GM23248 (cell line): ENCODE measurements at regions not wholly inside any gene's neighbourhood (a gene's known extent, or its start where the extent isn't known, plus 50 kb on each side); places are given as distances from the start of the nearest gene placed in this dataset.

ENCODE experiments used
- DNase-seq: peaks from one replicate; pipeline ENCODE4 v3.0.0-alpha.2; 2015
- H2AFZ ChIP-seq: fragments of 200-600 bp; sonication (generic); 2 replicates; pipeline ENCODE4 v1.6.1; 2016; ENCODE audit warnings: antibody characterized with exemption
- H3F3A ChIP-seq: fragments of 200-600 bp; sonication (generic); 2 replicates; pipeline ENCODE4 v1.6.1; 2016; ENCODE audit warnings: mild to moderate bottlenecking, antibody characterized with exemption, mixed run types; ENCODE audit not compliant: insufficient read depth
- H3K27ac ChIP-seq: fragments of 200-600 bp; sonication (generic); 2 replicates; pipeline ENCODE4 v1.5.1; 2016; ENCODE audit warnings: mild to moderate bottlenecking
- H3K27me3 ChIP-seq: fragments of 200-600 bp; sonication (generic); replicated peaks from 2 replicates; pipeline ENCODE4 v1.6.1; 2016; ENCODE audit warnings: mild to moderate bottlenecking; ENCODE audit not compliant: insufficient read depth
- H3K36me3 ChIP-seq: fragments of 200-600 bp; sonication (generic); 2 replicates; pipeline ENCODE4 v1.6.1; 2016; ENCODE audit warnings: low read depth, mild to moderate bottlenecking
- H3K4me1 ChIP-seq: fragments of 200-600 bp; sonication (generic); 2 replicates; pipeline ENCODE4 v1.6.1; 2016; ENCODE audit warnings: mild to moderate bottlenecking; ENCODE audit not compliant: insufficient read depth
- H3K4me2 ChIP-seq: fragments of 200-600 bp; sonication (generic); one replicate; pipeline ENCODE4 v1.6.1; 2016; ENCODE audit warnings: mild to moderate bottlenecking; ENCODE audit not compliant: unreplicated experiment
- H3K4me3 ChIP-seq: fragments of 200-600 bp; sonication (generic); 2 replicates; pipeline ENCODE4 v1.5.1; 2016; ENCODE audit warnings: mild to moderate bottlenecking
- H3K79me2 ChIP-seq: fragments of 200-600 bp; sonication (generic); 2 replicates; pipeline ENCODE4 v1.6.1; 2016; ENCODE audit warnings: mild to moderate bottlenecking; ENCODE audit not compliant: insufficient read depth
- H3K9ac ChIP-seq: fragments of 200-600 bp; sonication (generic); 2 replicates; pipeline ENCODE4 v1.6.1; 2016; ENCODE audit warnings: mild to moderate bottlenecking
- H3K9me2 ChIP-seq: fragments of 200-600 bp; sonication (generic); 2 replicates; pipeline ENCODE4 v1.6.1; 2016; ENCODE audit warnings: mixed run types, mild to moderate bottlenecking, moderate library complexity; ENCODE audit not compliant: insufficient read depth
- H3K9me3 ChIP-seq: fragments of 200-600 bp; sonication (generic); one replicate; pipeline ENCODE4 v1.6.1; 2017; ENCODE audit warnings: low read depth
- H4K20me1 ChIP-seq: fragments of 200-600 bp; sonication (generic); 2 replicates; pipeline ENCODE4 v1.6.0; 2016; ENCODE audit not compliant: insufficient read depth
- EZH2 ChIP-seq: fragments of 200-600 bp; sonication (generic); IDR thresholded peaks from 2 replicates; pipeline ENCODE4 v1.6.1; 2018; ENCODE audit warnings: antibody characterized with exemption, mild to moderate bottlenecking; ENCODE audit not compliant: insufficient read depth, poor library complexity, severe bottlenecking
- EZH2phosphoT487 ChIP-seq: fragments of 200-600 bp; sonication (generic); IDR thresholded peaks from 2 replicates; pipeline ENCODE4 v1.6.1; 2018; ENCODE audit warnings: antibody characterized with exemption, moderate library complexity, mild to moderate bottlenecking, low read depth; ENCODE audit not compliant: insufficient read depth
- WGBS, 2 experiments: methylation state at CpG; one replicate each; pipeline ENCODE4 v1.1.6; 2015 to 2017; ENCODE audit warnings: low lambda C conversion rate in 2 of 2, low coverage in 1 of 2; ENCODE audit errors: missing lambda C conversion rate in 2 of 2; 5-methylcytosine and 5-hydroxymethylcytosine counted together
- in situ Hi-C: fragments of 300-500 bp; cut with MboI; formaldehyde crosslinking; loops from 2 replicates; pipeline ENCODE4 v1.15.0; 2020

- Histone ChIP-seq H3K9me3 (no peaks in the 10 kb centered on the region), H2AFZ (no peak overlapping the region), H3K36me3 (no peaks in the 10 kb centered on the region), H3K4me1 (no peaks in the 10 kb centered on the region), H3K9me2 (no peaks in the 10 kb centered on the region), H4K20me1 (no peaks in the 10 kb centered on the region), H3K27me3 (no peaks in the 10 kb centered on the region), H3K27ac (no peak overlapping the region), H3K9ac (no peak overlapping the region), H3K4me2 (no peak overlapping the region), H3K4me3 (no peak overlapping the region), H3F3A (no peaks in the 10 kb centered on the region), H3K79me2 (no peaks in the 10 kb centered on the region)
- in situ Hi-C loops: no loop called here
- WGBS, 2 experiments: 12% methylated on average over 2 of the region's 2 CpGs
- no peak for TF ChIP-seq EZH2phosphoT487
- no peak for TF ChIP-seq EZH2
- DNase-seq: no peak
Measured at GRCh38 chr12:34186492-34186891, 164.2 kb downstream of the ALG10 start.

- H3K27ac ChIP-seq: no peak overlapping the region
- H3K4me1 ChIP-seq: no peaks in the 10 kb centered on the region
- DNase-seq: no peak
- in situ Hi-C loops: no loop called here
- H3K79me2 ChIP-seq: no peaks in the 10 kb centered on the region
- no peak for TF ChIP-seq EZH2phosphoT487
- TF ChIP-seq EZH2: no peak
- H3K36me3 ChIP-seq: no peaks in the 10 kb centered on the region
- H4K20me1 ChIP-seq: no peaks in the 10 kb centered on the region
- H3K4me2 ChIP-seq: no peak overlapping the region
- H3K27me3 ChIP-seq: no peaks in the 10 kb centered on the region
- H2AFZ ChIP-seq: no peak overlapping the region
- no peaks in the 10 kb centered on the region for H3K9me2 ChIP-seq
- H3F3A ChIP-seq: no peaks in the 10 kb centered on the region
- no peak overlapping the region for H3K4me3 ChIP-seq
- H3K9me3 ChIP-seq: no peaks in the 10 kb centered on the region
- H3K9ac ChIP-seq: no peak overlapping the region
- 10 to 13% methylated on average over 1 of the region's 1 CpG for WGBS, 2 experiments
Measured at GRCh38 chr12:34188974-34189373, 166.7 kb downstream of the ALG10 start.

GRCh38 chr12:34190054-34190453 is 167.8 kb downstream of the ALG10 start:
- Histone ChIP-seq H3K4me1 (no peaks in the 10 kb centered on the region), H3K9ac (no peak overlapping the region), H3K9me2 (no peaks in the 10 kb centered on the region), H3K4me2 (no peak overlapping the region), H3K27ac (no peak overlapping the region), H3K4me3 (no peak overlapping the region), H3F3A (no peaks in the 10 kb centered on the region), H3K36me3 (no peaks in the 10 kb centered on the region), H3K79me2 (no peaks in the 10 kb centered on the region), H3K9me3 (no peaks in the 10 kb centered on the region), H3K27me3 (no peaks in the 10 kb centered on the region), H4K20me1 (no peaks in the 10 kb centered on the region), H2AFZ (no peak overlapping the region)
- no peak for DNase-seq
- TF ChIP-seq EZH2phosphoT487: no peak
- 42% methylated on average over 1 of the region's 1 CpG for WGBS, 2 experiments
- in situ Hi-C loops: no loop called here

GRCh38 chr12:34198924-34199323 is 176.6 kb downstream of the ALG10 start:
- in situ Hi-C loops: no loop called here
- Histone ChIP-seq H3F3A (no peaks in the 10 kb centered on the region), H4K20me1 (no peaks in the 10 kb centered on the region), H3K9me2 (no peaks in the 10 kb centered on the region), H3K4me3 (no peak overlapping the region), H3K27ac (no peak overlapping the region), H3K9me3 (no peaks in the 10 kb centered on the region), H3K9ac (no peak overlapping the region), H3K79me2 (no peaks in the 10 kb centered on the region), H3K4me2 (no peak overlapping the region), H3K27me3 (no peaks in the 10 kb centered on the region), H2AFZ (no peak overlapping the region), H3K36me3 (no peaks in the 10 kb centered on the region), H3K4me1 (no peaks in the 10 kb centered on the region)
- WGBS, 2 experiments: 30 to 31% methylated on average over 7 of the region's 7 CpGs
- no peak for TF ChIP-seq EZH2
- TF ChIP-seq EZH2phosphoT487: no peak
- no peak for DNase-seq

- no peak overlapping the region for H3K27ac ChIP-seq
- H3K4me3 ChIP-seq: no peak overlapping the region
- no peak for TF ChIP-seq EZH2
- no peak for TF ChIP-seq EZH2phosphoT487
- H3K9ac ChIP-seq: no peak overlapping the region
- no peak overlapping the region for H2AFZ ChIP-seq
- in situ Hi-C loops: no loop called here
- H3K36me3 ChIP-seq: no peaks in the 10 kb centered on the region
- no peaks in the 10 kb centered on the region for H3K9me2 ChIP-seq
- no peaks in the 10 kb centered on the region for H3K9me3 ChIP-seq
- H3K27me3 ChIP-seq: no peaks in the 10 kb centered on the region
- no peaks in the 10 kb centered on the region for H4K20me1 ChIP-seq
- no peaks in the 10 kb centered on the region for H3F3A ChIP-seq
- H3K4me2 ChIP-seq: no peak overlapping the region
- no peaks in the 10 kb centered on the region for H3K79me2 ChIP-seq
- DNase-seq: no peak
- H3K4me1 ChIP-seq: no peaks in the 10 kb centered on the region
- WGBS, 2 experiments: 45 to 51% methylated on average over 27 of the region's 27 CpGs
Measured at GRCh38 chr12:34203866-34204620, 181.7 kb downstream of the ALG10 start.
